Left kidney (tissue), 1 donor: ENCODE measurements at regions not wholly inside any gene's neighbourhood (a gene's known extent, or its start where the extent isn't known, plus 50 kb on each side); places are given as distances from the start of the nearest gene placed in this dataset.

Experiments used
- DNase-seq: peaks from one replicate; pipeline ENCODE4 v3.0.0-alpha.2; 2013

GRCh38 chr14:94995551-94995950 lies 161.8 kb downstream of the DICER1 start:
- no peak for DNase-seq

DNA sequence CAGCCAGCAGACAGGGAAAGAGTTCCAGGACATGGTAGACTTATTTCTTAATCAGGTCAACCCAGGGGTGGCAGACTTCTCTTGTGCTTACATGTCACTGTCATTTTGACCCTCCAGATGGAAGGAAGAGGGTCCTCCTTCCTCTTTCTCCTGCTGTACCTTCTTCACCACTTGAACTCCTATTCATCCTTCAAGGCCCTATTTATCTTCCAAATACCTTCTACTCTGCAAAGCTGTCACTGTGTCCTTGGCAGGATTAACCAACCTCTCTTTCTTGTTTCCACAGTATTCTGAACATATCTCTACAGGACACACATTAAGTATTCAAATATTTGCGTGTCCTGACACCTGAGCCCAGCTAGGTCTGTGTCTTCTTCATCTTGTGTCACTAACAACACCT lies 163.1 kb downstream of the DICER1 start:
- DNase-seq: no peak

DNA sequence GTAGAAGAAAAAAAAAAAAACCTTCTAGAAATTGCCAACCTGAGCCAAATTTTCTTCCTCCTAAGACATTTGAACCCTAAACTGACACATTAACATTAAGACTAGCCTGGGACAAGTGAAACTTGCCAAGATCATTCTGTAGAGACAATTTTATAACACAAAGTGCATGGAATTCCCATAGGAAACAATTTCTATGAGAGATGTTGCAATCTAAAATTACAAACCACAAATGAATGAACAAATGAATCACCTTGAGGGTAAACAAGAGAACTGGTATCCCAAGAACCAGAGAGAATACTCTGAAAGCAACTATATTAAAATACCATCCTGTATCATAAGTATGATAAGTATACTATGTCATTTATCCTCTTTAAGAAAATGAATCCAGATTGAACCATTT lies 165.3 kb downstream of the DICER1 start:
- DNase-seq: no peak

- DNase-seq: no peak
Measured at GRCh38 chr14:94989946-94990345, 167.4 kb downstream of the DICER1 start.

DNA sequence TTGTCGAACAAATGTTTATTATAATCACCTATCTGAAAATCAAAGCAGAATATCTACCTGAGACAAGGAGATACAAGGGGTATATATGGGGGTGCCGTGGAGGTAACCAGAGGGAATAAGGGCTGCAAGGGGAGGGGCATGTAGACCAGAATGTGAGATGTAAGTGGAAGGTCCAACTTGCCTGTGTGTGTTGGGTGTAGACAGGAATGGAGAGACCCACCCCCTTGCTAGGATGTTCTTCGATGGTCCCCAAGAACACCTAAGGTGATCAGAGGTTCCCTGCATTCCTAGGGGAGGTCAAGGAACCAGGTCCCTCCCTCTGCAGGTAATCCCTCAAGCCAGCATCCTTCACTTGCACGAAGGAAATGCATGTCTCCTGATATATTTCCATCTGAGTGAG lies 167.9 kb downstream of the DICER1 start:
- DNase-seq: no peak

DNA sequence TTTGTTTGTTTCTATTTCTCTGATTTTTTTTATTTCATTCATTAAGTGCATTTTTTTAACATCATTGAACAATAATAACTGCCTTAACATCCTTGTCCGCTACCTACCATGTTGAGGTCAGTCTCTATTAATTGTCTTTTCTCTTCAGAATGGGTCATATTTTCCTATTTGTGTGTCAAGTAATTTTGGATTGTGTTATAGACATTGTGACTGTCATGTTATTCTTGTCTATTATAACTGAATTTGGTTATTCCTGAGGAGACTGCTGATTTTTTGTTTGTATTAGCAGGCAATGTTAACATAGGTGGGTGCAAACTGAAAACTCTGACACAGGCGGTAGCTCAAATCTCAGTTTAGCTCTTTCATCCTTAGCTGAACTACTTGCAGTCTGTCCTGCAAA lies 169.9 kb downstream of the DICER1 start:
- no peak for DNase-seq

DNA sequence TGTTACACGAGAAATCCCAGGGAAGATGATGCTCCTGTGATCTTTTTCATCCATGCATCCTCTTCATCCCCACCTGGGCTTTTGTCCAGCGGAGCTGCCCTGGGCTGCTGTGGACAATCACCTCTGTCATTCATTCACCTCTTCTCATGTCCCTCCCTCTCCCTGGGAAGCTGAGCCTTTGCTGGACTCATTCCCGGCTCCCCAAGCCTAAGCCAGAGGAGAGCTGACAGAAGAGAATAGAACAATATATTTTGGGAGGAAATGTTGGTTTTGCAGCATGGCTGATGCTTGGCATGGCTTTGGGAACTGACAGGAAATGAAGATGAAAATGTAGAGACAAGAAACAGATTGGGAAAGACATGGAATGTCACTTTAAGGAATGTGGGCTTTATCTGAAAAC lies 177.4 kb downstream of the DICER1 start:
- DNase-seq: no peak

DNA sequence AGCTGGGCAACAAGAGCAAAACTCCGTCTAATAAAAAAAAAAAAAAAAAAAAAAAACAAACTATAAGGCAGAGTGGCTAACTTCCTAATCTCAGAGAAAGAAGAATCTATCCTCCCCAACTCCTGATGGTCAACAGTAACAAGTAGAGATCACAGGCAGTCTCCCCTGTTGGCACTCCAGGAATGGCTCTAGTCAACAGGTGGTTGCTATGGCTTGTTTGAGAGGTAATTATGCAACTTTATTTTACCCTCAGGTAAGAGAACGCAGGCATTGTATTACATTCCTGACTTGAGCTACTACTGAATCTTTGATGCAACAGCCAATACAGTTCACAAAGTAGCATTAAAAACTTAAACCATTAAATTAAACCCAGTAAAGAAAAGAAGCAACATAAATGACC lies 180.3 kb downstream of the DICER1 start:
- no peak for DNase-seq

- no peak for DNase-seq
Measured at GRCh38 chr14:94975366-94975765, 182.0 kb downstream of the DICER1 start.

DNA sequence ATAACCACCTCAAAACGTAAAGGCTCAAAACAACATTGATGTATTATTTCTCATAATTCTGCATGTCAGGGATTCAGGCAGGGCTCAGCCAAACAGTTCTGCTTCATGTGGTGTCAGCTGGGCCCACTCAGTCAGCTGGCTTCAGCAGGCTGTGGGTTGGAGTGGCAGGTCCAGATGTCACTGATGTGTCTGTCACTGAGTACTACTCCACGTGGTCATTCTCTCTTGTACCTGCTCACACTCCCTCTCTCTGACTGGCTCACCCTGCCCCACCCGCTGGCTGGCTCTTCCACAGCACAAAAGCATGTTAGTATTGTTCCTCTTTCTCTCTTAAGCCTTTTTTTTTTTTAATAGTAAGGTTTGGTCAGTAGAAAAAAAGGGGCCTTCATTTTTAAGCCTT lies 182.4 kb downstream of the DICER1 start:
- DNase-seq: no peak

DNA sequence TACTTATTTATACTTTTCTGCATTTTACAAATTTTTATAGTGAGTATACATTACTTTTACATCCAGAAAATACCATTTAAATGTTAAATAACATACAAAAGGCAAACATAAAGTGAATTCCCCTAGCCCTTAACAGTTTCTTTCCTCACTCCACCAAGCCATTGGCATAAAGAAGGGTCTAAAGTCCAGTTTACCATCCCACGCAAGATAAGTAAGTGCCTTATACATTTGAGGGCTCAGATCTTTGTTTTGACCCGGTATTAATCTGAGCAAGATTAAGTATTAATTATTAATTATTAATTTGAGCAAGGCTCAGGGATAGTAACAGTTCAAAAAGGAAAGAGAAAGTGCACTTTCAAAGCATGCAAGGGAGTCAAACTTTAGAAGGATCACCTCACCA lies 182.9 kb downstream of the DICER1 start:
- no peak for DNase-seq

DNA sequence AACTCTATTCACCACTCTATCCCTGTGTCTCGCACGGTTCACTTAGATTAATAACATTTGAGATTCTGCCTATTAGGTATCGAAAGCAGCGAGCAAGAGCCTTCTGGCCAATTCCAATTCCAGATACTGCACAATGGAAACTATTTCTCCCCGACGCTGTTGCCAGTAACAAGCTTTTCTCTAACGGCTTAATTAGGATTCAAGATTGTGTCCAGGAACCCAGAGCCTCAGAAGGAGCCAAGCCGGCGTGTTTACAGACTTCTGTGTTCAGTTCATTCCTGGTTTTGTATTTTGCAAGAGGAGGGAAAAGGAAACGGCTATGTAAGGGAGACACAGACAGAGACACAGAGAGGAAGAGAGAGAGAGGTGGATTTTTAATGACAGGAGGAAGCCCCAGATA lies 185.6 kb downstream of the DICER1 start:
- no peak for DNase-seq

DNA sequence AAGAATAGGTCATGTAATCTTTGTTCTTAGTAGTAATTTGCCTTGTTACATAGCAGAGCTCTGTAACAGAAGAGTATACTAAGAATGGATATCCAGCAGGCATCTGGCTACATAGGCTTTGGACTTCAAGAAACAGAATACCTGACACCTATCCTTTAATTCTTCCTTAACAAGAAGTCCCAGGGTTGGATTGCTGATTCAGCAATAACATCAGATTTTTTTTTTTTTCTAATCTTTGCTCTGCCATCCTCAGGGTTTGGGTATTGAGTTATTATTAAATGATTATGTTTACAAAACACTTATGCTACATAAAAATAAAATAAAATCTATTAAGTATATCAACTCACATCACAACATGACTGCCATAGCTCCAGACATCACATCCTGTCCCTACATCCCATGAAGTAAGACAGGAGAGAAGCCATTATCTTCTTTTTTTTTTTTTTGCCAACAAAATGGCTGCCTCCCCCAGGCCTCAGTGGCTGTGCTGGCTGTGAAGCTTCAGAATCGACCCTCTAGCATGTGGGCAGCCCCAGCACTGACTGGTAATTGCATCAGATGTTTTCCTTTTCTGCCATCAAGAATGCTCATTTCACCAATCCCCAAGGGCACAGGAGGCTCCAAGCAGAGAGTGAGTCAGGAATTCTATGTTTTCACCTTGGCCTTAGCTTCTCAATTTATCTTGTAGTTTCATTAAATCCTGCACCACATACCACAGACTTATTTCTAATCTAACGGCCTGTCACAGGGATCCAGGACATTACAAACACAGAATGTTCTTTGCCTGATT lies 186.2 kb downstream of the DICER1 start:
- no peak for DNase-seq

- no peak for DNase-seq
Measured at GRCh38 chr14:94969766-94970165, 187.6 kb downstream of the DICER1 start.

DNA sequence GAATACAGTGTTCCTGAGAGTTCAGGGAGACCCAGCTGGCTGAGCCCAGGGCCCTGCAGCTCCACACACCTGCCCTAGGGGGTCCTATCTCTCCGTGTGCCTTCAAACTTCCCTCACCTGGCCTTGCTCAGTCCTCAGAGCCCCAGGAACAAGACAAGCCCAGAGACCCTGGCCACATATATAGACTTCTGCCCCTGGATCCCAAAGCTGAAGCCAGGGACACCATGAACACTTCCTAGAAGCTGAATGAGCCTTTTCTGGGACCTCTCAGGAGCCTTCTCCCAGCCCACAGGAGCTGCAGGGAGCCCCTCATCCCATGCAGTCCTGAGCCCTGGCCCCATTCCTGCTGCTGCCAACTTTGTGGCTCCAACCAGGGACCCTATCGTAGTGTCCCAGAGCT lies 190.5 kb downstream of the DICER1 start:
- DNase-seq: no peak

- no peak for DNase-seq
Measured at GRCh38 chr14:94966344-94966743, 191.0 kb downstream of the DICER1 start.

GRCh38 chr14:94965551-94966313 lies 191.6 kb downstream of the DICER1 start:
- DNase-seq: no peak

DNA sequence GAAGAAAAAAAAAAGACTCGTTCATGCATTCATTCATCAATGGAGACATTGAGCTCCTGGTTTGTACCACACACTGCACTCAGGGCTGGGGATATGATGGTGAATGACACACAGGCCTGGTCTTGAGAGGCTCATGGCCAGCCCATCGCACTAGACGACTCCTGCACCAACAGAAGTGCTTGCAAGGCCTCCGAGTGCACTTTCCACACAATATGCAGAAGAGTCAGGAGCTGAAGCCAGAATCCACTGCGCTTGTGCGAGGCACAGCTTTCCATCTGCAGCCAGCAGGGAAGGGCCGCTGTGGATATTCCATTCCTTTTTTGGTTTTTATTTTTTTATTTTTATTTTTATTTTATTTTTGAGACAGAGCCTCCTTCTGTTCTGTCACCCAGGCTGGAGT lies 192.4 kb downstream of the DICER1 start:
- DNase-seq: no peak

DNA sequence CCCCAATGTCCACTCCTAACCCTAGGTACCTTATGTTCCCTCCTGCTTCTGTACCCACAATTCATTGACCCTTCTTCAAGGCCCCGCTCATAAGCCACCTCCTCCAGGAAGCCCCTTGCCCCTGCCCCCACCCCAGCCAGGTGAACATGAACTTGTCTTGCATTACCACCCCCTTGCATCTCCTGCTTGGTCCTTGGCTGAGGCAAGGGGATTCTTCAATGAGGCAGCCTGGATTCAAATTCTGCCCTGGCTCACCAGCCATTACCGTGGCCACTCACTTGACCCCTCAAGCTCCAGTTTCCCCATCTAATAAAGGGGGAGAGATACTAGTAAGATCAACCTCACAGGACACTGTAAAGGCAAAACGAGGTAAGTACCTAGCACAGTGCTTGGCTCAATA lies 193.1 kb downstream of the DICER1 start:
- no peak for DNase-seq

DNA sequence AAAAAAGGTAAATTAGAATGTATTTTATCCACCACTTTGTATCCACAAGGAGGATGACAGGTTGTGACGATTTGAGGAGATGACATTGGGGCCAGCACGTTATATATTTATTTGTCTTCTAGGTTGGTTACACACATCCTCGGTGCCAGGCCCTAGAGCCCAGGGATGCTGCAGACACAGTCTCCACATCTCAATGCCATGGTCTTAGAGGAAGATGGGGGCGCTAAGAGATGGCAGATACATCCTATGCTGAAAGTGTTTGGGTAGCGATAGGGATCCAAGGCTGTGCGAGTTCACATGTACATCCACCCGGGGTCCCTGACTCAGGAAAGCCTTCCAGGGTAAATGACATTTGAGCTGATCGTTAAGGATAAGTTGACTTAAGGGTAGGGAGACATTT lies 193.1 kb upstream of the GSC start:
- DNase-seq: no peak

DNA sequence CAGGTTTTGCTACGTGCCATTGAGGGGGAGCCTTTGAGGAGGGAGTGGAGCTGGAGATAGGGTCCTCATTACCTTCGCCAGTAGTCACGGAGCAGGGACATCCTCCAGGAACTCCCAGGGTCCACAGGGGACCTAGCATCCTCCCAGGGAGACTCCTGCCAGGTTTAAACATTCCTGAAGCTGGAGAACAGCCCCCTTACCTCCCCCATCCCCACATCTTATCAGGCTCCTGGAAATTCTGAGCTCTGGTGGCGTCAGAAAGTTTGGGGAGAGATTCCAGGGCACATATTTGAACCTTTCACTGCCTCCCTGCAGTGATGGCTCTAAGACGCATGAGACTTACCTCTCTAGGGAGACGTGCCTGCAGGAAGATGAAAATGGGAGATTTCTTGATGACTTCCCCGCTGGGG lies 192.3 kb upstream of the GSC start:
- DNase-seq: no peak

DNA sequence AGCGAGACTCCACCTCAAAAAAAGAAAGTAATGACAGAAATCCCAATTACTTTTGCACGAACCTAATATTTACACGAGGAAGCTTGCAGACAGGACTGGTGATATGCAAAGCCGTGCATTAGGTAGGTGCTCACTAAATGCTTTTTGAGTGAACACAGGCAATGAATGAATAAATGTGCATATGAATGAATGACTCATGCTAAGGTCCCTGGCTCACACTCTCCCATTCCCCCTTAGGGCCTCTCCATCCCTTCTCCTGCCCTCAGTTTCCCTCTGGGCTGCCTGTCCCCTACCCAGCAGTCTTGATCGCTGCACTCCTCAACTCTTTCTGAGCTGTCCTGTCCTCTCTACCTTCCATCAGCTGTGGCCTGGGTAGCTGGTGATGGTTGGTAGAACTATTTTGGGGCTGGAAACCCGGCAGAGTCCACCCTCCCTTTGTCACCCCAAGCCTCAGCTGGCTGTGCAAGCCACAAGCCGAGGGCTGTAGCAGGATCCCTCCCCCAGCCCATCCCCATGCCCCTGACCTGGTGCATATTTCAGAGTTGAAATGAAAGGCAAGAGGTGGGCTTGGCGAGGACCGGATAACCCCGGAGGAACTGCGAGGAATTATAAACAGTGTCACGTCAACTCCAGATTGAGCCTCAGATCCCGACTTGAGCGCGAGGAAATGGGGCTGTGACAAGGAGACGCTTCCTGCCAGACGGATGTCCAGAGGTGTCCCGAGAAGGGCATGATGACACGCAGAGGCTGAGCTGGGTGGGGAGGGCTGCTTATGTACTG lies 191.7 kb upstream of the GSC start:
- DNase-seq: no peak
